Mesothelial cell of epicardium (in vitro differentiated cells): ENCODE measurements at regions not wholly inside any gene's neighbourhood (a gene's known extent, or its start where the extent isn't known, plus 50 kb on each side); places are given as distances from the start of the nearest gene placed in this dataset.

Experiments
- DNase-seq, 2 experiments: peaks; one replicate each; pipeline ENCODE4 v3.0.0; 2021; ENCODE audit warnings: low spot score in 2 of 2; ENCODE audit not compliant: unreplicated experiment in 2 of 2
- H3K27ac Mint-ChIP-seq: 2 replicates; pipeline ENCODE4 v1.8.0; 2021; ENCODE audit warnings: mixed read lengths
- H3K27me3 Mint-ChIP-seq: 2 replicates; pipeline ENCODE4 v1.8.0; 2021; ENCODE audit warnings: low read depth, mixed read lengths
- H3K36me3 Mint-ChIP-seq: 2 replicates; pipeline ENCODE4 v1.8.0; 2021; ENCODE audit warnings: mixed read lengths
- H3K4me1 Mint-ChIP-seq: 2 replicates; pipeline ENCODE4 v1.8.0; 2021; ENCODE audit warnings: mixed read lengths
- H3K4me3 Mint-ChIP-seq: 2 replicates; pipeline ENCODE4 v1.8.0; 2021; ENCODE audit warnings: mild to moderate bottlenecking, moderate library complexity, mixed read lengths
- H3K9me3 Mint-ChIP-seq: 2 replicates; pipeline ENCODE4 v1.8.0; 2021; ENCODE audit warnings: mixed read lengths
- CTCF ChIP-seq: fragments of 200-600 bp; sonication (generic); IDR thresholded peaks from one replicate; pipeline ENCODE4 v1.5.0; 2021; ENCODE audit warnings: antibody characterized with exemption; ENCODE audit not compliant: unreplicated experiment

GRCh38 chr10:2620827-2621521, 446.4 kb upstream of the PFKP start:
- no peak for DNase-seq
- H3K36me3 Mint-ChIP-seq, result no peaks in the 10 kb centered on the region
- H3K9me3 Mint-ChIP-seq, result no peaks in the 10 kb centered on the region
- no peak overlapping the region for H3K27ac Mint-ChIP-seq
- H3K4me3 Mint-ChIP-seq, result no peak overlapping the region
- TF ChIP-seq CTCF, result no peak
- peaks cover 4% of the 10 kb centered on the region for H3K4me1 Mint-ChIP-seq
- H3K27me3 Mint-ChIP-seq, result peaks cover 15% of the 10 kb centered on the region

- H3K27me3 Mint-ChIP-seq, result peaks cover 17% of the 10 kb centered on the region
- no peak for TF ChIP-seq CTCF
- no peak overlapping the region for H3K27ac Mint-ChIP-seq
- no peaks in the 10 kb centered on the region for H3K9me3 Mint-ChIP-seq
- no peaks in the 10 kb centered on the region for H3K36me3 Mint-ChIP-seq
- H3K4me3 Mint-ChIP-seq, result no peak overlapping the region
- DNase-seq, result no peak
- peaks cover 4% of the 10 kb centered on the region for H3K4me1 Mint-ChIP-seq
These were observed 447.4 kb upstream of the PFKP start for GRCh38 chr10:2619916-2620315.

- no peak for DNase-seq
- H3K36me3 Mint-ChIP-seq, result no peaks in the 10 kb centered on the region
- no peak for TF ChIP-seq CTCF
These were observed 447.9 kb upstream of the PFKP start for GRCh38 chr10:2619472-2619871.

GRCh38 chr10:2618690-2619089, 448.7 kb upstream of the PFKP start:
- H3K9me3 Mint-ChIP-seq, result peaks cover under 1% of the 10 kb centered on the region
- no peaks in the 10 kb centered on the region for H3K36me3 Mint-ChIP-seq
- no peak overlapping the region for H3K4me3 Mint-ChIP-seq
- peaks cover 4% of the 10 kb centered on the region for H3K4me1 Mint-ChIP-seq
- no peak overlapping the region for H3K27ac Mint-ChIP-seq
- peaks cover 17% of the 10 kb centered on the region for H3K27me3 Mint-ChIP-seq
- DNase-seq, result no peak
- no peak for TF ChIP-seq CTCF

More at GRCh38 chr10:2619472-2619871, 447.9 kb upstream of the PFKP start:
- H3K9me3 Mint-ChIP-seq, result no peaks in the 10 kb centered on the region
- no peak overlapping the region for H3K27ac Mint-ChIP-seq
- H3K4me3 Mint-ChIP-seq, result no peak overlapping the region
- H3K4me1 Mint-ChIP-seq, result peaks cover 4% of the 10 kb centered on the region
- H3K27me3 Mint-ChIP-seq, result peaks cover 17% of the 10 kb centered on the region

GRCh38 chr10:2616215-2616614, 451.1 kb upstream of the PFKP start:
- peaks cover 6% of the 10 kb centered on the region for H3K9me3 Mint-ChIP-seq
- no peak overlapping the region for H3K4me3 Mint-ChIP-seq
- no peak for TF ChIP-seq CTCF
- H3K27me3 Mint-ChIP-seq, result peaks cover 17% of the 10 kb centered on the region
- H3K27ac Mint-ChIP-seq, result no peak overlapping the region
- H3K36me3 Mint-ChIP-seq, result no peaks in the 10 kb centered on the region
- DNase-seq, result no peak
- H3K4me1 Mint-ChIP-seq, result peaks cover 4% of the 10 kb centered on the region
